Mesenchymal stem cell (in vitro differentiated cells and primary cell): ENCODE measurements at regions not wholly inside any gene's neighbourhood (a gene's known extent, or its start where the extent isn't known, plus 50 kb on each side); places are given as distances from the start of the nearest gene placed in this dataset.

Experiments used
- DNase-seq: peaks from one replicate; pipeline ENCODE4 v3.0.0-alpha.2; 2013
- H2AFZ ChIP-seq: one replicate; pipeline ENCODE4 v1.6.1; 2013; ENCODE audit warnings: low read depth, mild to moderate bottlenecking, control low read depth, inconsistent platforms, low read length, moderate library complexity
- H2AK5ac ChIP-seq: 2 replicates; pipeline ENCODE4 v1.6.1; 2013; ENCODE audit warnings: low read length, moderate library complexity, mild to moderate bottlenecking, inconsistent platforms; ENCODE audit not compliant: severe bottlenecking
- H2BK120ac ChIP-seq: one replicate; pipeline ENCODE4 v1.6.1; 2013; ENCODE audit warnings: low read depth, mild to moderate bottlenecking, inconsistent platforms, low read length, moderate library complexity
- H2BK12ac ChIP-seq, 2 experiments: one replicate each; pipeline ENCODE4 v1.6.1; 2013; ENCODE audit warnings: inconsistent platforms in 2 of 2, low read length in 2 of 2, mild to moderate bottlenecking in 2 of 2, moderate library complexity in 2 of 2, control low read depth in 1 of 2
- H2BK15ac ChIP-seq: one replicate; pipeline ENCODE4 v1.6.1; 2013; ENCODE audit warnings: mild to moderate bottlenecking, low read depth, inconsistent platforms; ENCODE audit not compliant: poor library complexity, severe bottlenecking
- H2BK5ac ChIP-seq: 2 replicates; pipeline ENCODE4 v1.6.1; 2013; ENCODE audit warnings: low read depth, mild to moderate bottlenecking, low read length, control low read depth, inconsistent platforms; ENCODE audit not compliant: poor library complexity, severe bottlenecking
- H3K14ac ChIP-seq, 2 experiments: one replicate each; pipeline ENCODE4 v1.6.1; 2013; ENCODE audit warnings: inconsistent platforms in 2 of 2, low read length in 2 of 2, control low read depth in 1 of 2, mild to moderate bottlenecking in 1 of 2, moderate library complexity in 1 of 2
- H3K18ac ChIP-seq, 2 experiments: one replicate each; pipeline ENCODE4 v1.6.1; 2013; ENCODE audit warnings: inconsistent platforms in 2 of 2, low read length in 2 of 2, control low read depth in 1 of 2, low read depth in 1 of 2, mild to moderate bottlenecking in 1 of 2
- H3K23ac ChIP-seq, 2 experiments: one replicate each; pipeline ENCODE4 v1.6.1; 2013; ENCODE audit warnings: inconsistent platforms in 2 of 2, low read length in 2 of 2, mild to moderate bottlenecking in 2 of 2, moderate library complexity in 2 of 2, control low read depth in 1 of 2
- H3K27ac ChIP-seq: 2 replicates; pipeline ENCODE4 v1.5.1; 2013; ENCODE audit warnings: mild to moderate bottlenecking, moderate library complexity, low read length, control low read depth, inconsistent platforms; ENCODE audit not compliant: poor library complexity, severe bottlenecking
- H3K27me3 ChIP-seq, 2 experiments: 2 replicates each; pipeline versions ENCODE4 v1.6.1 to v1.7.0; 2013; ENCODE audit warnings: low read length in 2 of 2, mild to moderate bottlenecking in 2 of 2, moderate library complexity in 2 of 2, control low read depth in 1 of 2, inconsistent platforms in 1 of 2; ENCODE audit not compliant: control insufficient read depth in 1 of 2, insufficient read depth in 1 of 2
- H3K36me3 ChIP-seq, 2 experiments: 2 replicates each; pipeline versions ENCODE4 v1.6.1 to v1.7.0; 2013; ENCODE audit warnings: low read length in 2 of 2, control low read depth in 1 of 2, inconsistent platforms in 1 of 2, low read depth in 1 of 2, mild to moderate bottlenecking in 1 of 2; ENCODE audit not compliant: insufficient read depth in 2 of 2, control insufficient read depth in 1 of 2
- H3K4ac ChIP-seq, 2 experiments: one replicate each; pipeline ENCODE4 v1.6.1; 2013; ENCODE audit warnings: inconsistent platforms in 2 of 2, low read length in 2 of 2, mild to moderate bottlenecking in 2 of 2, moderate library complexity in 2 of 2, control low read depth in 1 of 2, low read depth in 1 of 2
- H3K4me1 ChIP-seq: 2 replicates; pipeline ENCODE4 v1.6.1; 2013; ENCODE audit warnings: low read depth, low read length, control low read depth; ENCODE audit not compliant: control insufficient read depth, insufficient read depth
- H3K4me2 ChIP-seq: 2 replicates; pipeline ENCODE4 v1.6.1; 2013; ENCODE audit warnings: low read length, mild to moderate bottlenecking, inconsistent platforms; ENCODE audit not compliant: poor library complexity, severe bottlenecking
- H3K4me3 ChIP-seq, 2 experiments: 2 replicates each; pipeline versions ENCODE4 v1.5.1 to v1.7.0; 2013; ENCODE audit warnings: low read length in 2 of 2, mild to moderate bottlenecking in 2 of 2, control low read depth in 1 of 2, low read depth in 1 of 2; ENCODE audit not compliant: insufficient read depth in 1 of 2
- H3K79me1 ChIP-seq: replicated peaks from 2 replicates; pipeline ENCODE4 v1.6.1; 2013; ENCODE audit warnings: mild to moderate bottlenecking, control low read depth, low read length, inconsistent platforms; ENCODE audit not compliant: poor library complexity, severe bottlenecking
- H3K9ac ChIP-seq: 2 replicates; pipeline ENCODE4 v1.7.0; 2013; ENCODE audit warnings: mild to moderate bottlenecking, low read length, moderate library complexity
- H3K9me3 ChIP-seq: 2 replicates; pipeline ENCODE4 v1.7.0; 2013; ENCODE audit warnings: mild to moderate bottlenecking, low read length; ENCODE audit not compliant: control insufficient read depth
- H4K8ac ChIP-seq: one replicate; pipeline ENCODE4 v1.6.1; 2013; ENCODE audit warnings: inconsistent platforms, mild to moderate bottlenecking, low read length, moderate library complexity
- H4K91ac ChIP-seq: one replicate; pipeline ENCODE4 v1.6.1; 2013; ENCODE audit warnings: mild to moderate bottlenecking, low read length, inconsistent platforms
- WGBS: methylation state at CpG from one replicate; pipeline ENCODE4 v1.1.7; 2013; ENCODE audit warnings: mixed read lengths; 5-methylcytosine and 5-hydroxymethylcytosine counted together

DNA sequence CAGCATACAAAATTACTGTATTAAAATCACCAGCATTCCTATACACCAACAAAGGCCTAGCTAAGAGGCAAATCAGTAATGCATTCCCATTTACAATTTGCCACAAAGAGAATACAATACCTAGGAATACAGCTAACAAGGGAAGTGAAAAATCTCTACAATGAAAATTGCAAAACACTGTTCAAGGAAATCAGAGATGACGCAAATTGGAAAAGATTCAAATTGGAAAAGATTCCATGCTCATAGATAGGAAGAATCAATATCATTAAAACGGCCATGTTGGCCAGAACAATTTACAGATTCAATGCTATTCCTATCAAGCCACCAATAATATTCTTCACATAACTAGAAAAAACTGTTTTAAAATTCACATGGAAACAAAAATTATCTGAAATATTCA, 123.0 kb upstream of the ANO5 start:
- no CpG with 5 or more reads among the region's 2 CpGs for WGBS
- H2BK120ac ChIP-seq: no peak overlapping the region

DNA sequence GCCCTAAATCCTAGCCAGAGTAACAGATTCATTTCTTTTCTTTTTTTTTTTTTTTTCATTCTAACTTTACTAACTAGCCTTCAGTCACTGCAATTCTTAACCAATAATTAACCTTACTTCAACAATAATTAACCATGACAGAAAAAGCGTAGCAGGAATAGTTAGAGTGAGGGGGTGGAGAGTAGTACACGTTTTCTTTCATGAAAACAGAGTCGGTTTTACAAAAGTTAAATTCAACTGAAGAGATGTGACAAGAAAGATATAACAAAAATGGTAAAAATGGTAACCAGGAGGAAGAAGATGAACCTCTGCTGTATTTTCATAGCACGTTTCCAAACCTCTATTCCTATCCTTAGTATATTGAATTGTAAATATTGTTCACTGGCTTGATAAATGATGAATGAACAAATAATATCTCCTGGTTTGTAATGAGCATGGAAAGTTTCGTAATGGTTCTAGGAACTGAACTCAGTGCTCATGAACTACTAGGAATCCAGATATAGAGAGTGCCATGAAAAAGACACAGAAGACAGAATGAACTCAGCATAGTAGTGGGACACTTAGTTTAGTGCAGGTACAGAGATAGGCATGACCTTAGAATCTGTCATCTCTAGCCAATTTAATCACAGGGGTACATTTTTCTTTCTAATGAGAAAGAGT, 116.5 kb upstream of the ANO5 start:
- no peak overlapping the region for H3K18ac ChIP-seq
- WGBS: 55% methylated on average over 4 of the region's 5 CpGs
- DNase-seq: no peak
- no peak overlapping the region for H4K91ac ChIP-seq
- no peak overlapping the region for H3K4ac ChIP-seq
- H2AFZ ChIP-seq: no peak overlapping the region
- no peak overlapping the region for H3K4me2 ChIP-seq
- H3K27me3 ChIP-seq: no peaks in the 10 kb centered on the region
- no peak overlapping the region for H2BK5ac ChIP-seq
- no peak overlapping the region for H3K4me3 ChIP-seq
- H3K79me1 ChIP-seq: no peaks in the 10 kb centered on the region
- no peak overlapping the region for H3K9ac ChIP-seq
- H2BK120ac ChIP-seq: no peak overlapping the region
- no peak overlapping the region for H2BK12ac ChIP-seq
- H3K23ac ChIP-seq: no peak overlapping the region
- no peak overlapping the region for H2BK15ac ChIP-seq
- no peak overlapping the region for H2AK5ac ChIP-seq
- peaks cover 3% of the 10 kb centered on the region for H3K9me3 ChIP-seq
- H3K27ac ChIP-seq: no peak overlapping the region
- no peak overlapping the region for H4K8ac ChIP-seq
- H3K36me3 ChIP-seq: no peaks in the 10 kb centered on the region
- H3K14ac ChIP-seq: no peak overlapping the region
- H3K4me1 ChIP-seq: no peaks in the 10 kb centered on the region

More for the DNA sequence above, 123.0 kb upstream of the ANO5 start:
- Histone ChIP-seq H3K4me3 (no peak overlapping the region), H3K27ac (no peak overlapping the region), H2BK5ac (no peak overlapping the region), H3K36me3 (no peaks in the 10 kb centered on the region), H3K27me3 (no peaks in the 10 kb centered on the region), H2AFZ (no peak overlapping the region), H3K4ac (no peak overlapping the region), H3K14ac (no peak overlapping the region), H3K9me3 (peaks cover 18% of the 10 kb centered on the region), H3K18ac (no peak overlapping the region), H3K4me1 (no peaks in the 10 kb centered on the region), H2BK12ac (no peak overlapping the region), H3K79me1 (no peaks in the 10 kb centered on the region), H3K23ac (no peak overlapping the region), H2AK5ac (no peak overlapping the region), H4K91ac (no peak overlapping the region), H2BK15ac (no peak overlapping the region), H3K9ac (no peak overlapping the region), H4K8ac (no peak overlapping the region), H3K4me2 (no peak overlapping the region)
- no peak for DNase-seq

DNA sequence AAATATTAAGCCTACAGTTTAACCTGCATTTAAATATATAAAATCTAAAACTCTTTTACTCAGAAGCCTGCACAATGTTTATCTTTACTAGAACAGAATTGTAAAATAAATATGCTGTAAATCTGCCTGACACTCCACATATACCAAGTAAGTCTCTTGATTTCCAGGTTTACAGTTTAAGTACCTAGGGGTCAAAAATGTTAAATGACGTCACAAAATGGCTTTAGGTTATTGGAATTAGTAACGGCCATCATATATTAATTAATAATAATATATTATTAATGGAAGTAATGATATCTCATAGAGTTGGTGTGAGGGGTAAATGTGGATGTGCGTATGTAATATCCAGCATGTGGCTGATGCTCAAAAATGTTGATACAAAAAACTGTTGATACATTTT, 114.8 kb upstream of the ANO5 start:
- Histone ChIP-seq H2AK5ac (no peak overlapping the region), H2BK15ac (no peak overlapping the region), H3K9ac (no peak overlapping the region), H3K4me2 (no peak overlapping the region), H3K27me3 (no peaks in the 10 kb centered on the region), H2BK120ac (no peak overlapping the region), H3K18ac (no peak overlapping the region), H2BK12ac (no peak overlapping the region), H2AFZ (no peak overlapping the region), H4K8ac (no peak overlapping the region), H3K4me3 (no peak overlapping the region), H3K4me1 (no peaks in the 10 kb centered on the region), H3K36me3 (no peaks in the 10 kb centered on the region), H3K27ac (no peak overlapping the region), H3K79me1 (no peaks in the 10 kb centered on the region), H3K23ac (no peak overlapping the region), H2BK5ac (no peak overlapping the region), H3K9me3 (peaks cover 3% of the 10 kb centered on the region), H3K4ac (no peak overlapping the region), H4K91ac (no peak overlapping the region), H3K14ac (no peak overlapping the region)
- DNase-seq: no peak
- no CpG with 5 or more reads among the region's 3 CpGs for WGBS

DNA sequence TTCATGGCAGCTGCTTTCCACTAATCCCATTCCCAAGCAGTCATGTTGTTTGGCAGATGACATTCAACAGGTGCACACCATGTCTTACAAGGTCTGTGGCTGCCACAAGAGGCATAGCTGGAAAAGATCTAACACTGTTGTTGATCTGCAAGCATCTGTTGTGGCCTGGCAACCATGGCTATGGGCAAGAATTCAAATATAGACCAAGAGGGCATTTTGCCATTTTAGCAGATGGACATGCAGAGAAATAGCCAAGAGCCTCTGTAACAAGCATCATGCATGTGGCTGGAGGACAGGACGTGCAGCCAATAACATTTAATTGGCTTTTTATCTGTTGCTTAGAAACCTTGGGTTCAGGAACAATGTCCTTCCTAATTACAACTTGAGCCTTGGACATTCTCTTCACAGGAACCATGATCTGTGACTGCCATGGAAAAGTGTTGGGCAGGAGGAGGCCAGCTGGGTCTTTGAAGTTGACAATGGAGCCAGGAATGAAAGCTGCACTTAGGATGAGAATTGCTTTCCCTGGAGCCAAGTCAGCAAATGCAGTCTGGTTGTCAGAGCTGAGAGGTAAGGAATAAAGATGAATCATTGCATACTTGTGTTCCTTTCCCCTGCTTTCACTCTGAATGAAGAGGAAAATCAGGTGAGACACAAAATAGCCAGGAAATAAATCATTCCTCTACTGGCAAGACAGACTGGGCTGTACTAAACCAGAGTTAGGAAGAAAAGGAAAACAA, 113.6 kb upstream of the ANO5 start:
- Histone ChIP-seq H2AFZ (no peak overlapping the region), H2BK15ac (no peak overlapping the region)
- WGBS: 33% methylated on average over 1 of the region's 1 CpG

More for the DNA sequence above, 113.6 kb upstream of the ANO5 start:
- H3K36me3 ChIP-seq: no peaks in the 10 kb centered on the region
- H3K23ac ChIP-seq: no peak overlapping the region
- H2BK5ac ChIP-seq: no peak overlapping the region
- H2BK12ac ChIP-seq: no peak overlapping the region
- no peak overlapping the region for H3K9ac ChIP-seq
- H3K27ac ChIP-seq: no peak overlapping the region
- H2AK5ac ChIP-seq: no peak overlapping the region
- DNase-seq: no peak
- peaks cover 3% of the 10 kb centered on the region for H3K9me3 ChIP-seq
- no peak overlapping the region for H3K4me3 ChIP-seq
- no peak overlapping the region for H4K91ac ChIP-seq
- no peak overlapping the region for H2BK120ac ChIP-seq
- H3K4ac ChIP-seq: no peak overlapping the region
- H3K18ac ChIP-seq: no peak overlapping the region
- H3K79me1 ChIP-seq: no peaks in the 10 kb centered on the region
- no peaks in the 10 kb centered on the region for H3K27me3 ChIP-seq
- H3K4me2 ChIP-seq: no peak overlapping the region
- no peak overlapping the region for H4K8ac ChIP-seq
- H3K14ac ChIP-seq: no peak overlapping the region
- H3K4me1 ChIP-seq: no peaks in the 10 kb centered on the region
